ENCODE measurements at regions not wholly inside any gene's neighbourhood (a gene's known extent, or its start where the extent isn't known, plus 50 kb on each side); places are given as distances from the start of the nearest gene placed in this dataset.
"Not testable (repeated sequence)": the region's sequence is repeated elsewhere in the genome, so short reads cannot be mapped to it uniquely, and the experiment has no call there.

DNA sequence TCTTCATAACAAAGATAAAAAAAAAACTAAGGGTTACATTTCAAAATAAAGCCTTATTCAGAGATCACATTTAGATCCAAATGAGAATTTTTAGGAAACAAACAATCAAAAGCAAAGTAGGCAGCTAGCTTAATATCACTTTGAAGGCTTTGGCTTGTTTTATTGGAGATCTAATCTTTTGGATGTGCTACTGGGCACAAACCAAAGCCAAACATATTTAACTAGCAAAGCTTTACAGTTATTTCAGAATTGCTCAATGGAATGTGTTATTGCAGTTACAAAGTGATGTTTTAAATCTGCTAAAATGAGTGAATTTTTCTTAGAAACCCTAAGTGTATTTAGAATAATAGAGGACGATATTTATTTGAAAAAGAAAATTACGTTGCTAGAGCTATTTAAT, 114.7 kb upstream of the KLHL1 start:
- no peak for DNase-seq

DNA sequence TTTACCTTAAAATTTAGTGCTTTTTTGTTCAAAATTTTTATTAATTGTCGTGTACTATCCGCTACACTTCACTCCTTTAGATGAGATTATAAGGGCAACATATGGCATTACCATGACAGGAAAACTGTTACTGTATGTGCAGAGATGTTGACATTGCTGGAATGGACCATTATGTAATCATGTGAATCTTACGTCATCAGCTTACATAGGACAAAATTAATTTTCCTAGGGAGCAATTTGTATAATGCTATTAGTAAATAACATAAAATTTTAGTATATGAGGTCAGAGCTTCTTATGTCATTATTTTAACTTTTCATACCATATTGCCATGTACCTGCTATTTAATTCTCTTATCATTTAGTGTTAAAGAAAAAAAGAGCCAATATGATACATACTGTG, 110.4 kb upstream of the KLHL1 start:
- DNase-seq: no peak

DNA sequence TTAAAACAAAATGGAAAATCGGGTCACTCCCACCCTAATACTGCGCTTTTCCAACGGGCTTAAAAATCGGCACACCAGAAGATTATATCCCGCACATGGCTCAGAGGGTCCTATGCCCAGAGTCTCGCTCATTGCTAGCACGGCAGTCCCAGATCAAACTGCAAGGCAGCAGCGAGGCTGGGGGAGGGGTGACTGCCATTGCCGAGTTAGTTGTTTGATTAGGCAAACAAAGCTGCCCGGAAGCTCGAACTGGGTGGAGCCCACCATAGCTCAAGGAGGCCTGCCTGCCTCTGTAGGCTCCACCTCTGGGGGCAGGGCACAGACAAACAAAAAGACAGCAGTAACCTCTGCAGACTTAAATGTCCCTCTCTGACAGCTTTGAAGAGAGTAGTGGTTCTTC, 100.7 kb upstream of the KLHL1 start:
- DNase-seq: not testable (repeated sequence)

DNA sequence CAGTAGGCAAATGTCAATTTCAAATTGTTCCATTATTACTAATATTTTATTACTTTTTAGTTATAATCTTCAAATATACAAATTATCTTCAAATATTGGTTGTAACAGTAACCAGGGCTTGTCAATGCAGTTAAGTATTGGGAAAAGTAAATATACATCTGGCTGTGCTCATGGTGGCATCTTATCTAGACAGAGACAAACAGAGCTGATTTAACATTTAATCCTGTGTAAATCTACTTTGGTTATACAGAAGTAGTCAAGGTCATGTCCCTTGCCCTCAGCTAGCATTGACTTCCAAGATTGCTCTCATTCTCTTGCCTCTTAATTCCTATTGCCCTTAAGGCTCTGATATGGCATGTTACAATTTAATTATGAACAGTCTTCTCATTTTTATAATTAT, 98.4 kb upstream of the KLHL1 start:
- DNase-seq: no peak

DNA sequence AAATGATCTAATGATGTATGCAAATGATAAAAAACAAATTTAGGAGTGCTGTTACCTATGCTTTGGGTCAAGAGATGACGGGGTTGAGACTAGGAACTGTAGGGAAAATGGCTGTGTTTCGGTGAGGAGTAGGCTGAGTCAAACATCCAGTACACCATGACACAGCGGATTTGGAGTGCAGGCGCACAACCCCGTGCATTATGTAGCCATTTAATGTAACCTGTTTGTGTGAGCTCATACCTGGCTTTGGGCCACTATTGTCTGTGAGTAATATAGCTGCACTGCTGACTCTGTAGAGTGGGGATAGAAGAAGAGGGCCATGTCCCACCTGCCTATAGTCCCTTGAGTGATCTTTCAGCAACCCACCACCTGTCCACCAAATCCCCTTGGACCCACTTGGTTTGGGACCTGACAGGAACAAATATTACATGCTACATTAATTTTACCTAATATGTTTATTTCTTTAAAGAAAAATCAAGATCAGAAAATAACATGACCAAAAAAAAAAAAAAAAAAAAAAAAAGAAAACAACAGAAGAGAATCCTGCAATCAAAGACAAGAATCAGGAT, 95.5 kb upstream of the KLHL1 start:
- DNase-seq: no peak

DNA sequence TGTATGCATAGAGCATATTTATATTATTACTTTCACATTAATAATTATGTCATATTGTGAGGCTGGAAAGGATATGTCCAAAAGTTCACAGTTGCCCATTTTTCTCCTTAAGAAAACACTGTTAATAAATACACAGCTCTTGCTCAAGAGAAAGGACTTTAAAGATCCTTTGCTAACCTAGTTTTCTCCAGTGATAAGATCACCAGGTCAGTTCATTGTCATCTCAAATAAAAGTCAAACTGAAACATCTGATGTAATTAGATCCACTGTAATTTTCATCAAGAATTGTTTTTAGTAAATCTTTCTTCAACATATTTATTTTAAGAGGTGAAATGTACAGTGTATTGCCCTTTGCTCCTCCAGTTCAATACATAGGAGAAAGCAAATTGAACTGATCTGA, 82.8 kb upstream of the KLHL1 start:
- DNase-seq: no peak

DNA sequence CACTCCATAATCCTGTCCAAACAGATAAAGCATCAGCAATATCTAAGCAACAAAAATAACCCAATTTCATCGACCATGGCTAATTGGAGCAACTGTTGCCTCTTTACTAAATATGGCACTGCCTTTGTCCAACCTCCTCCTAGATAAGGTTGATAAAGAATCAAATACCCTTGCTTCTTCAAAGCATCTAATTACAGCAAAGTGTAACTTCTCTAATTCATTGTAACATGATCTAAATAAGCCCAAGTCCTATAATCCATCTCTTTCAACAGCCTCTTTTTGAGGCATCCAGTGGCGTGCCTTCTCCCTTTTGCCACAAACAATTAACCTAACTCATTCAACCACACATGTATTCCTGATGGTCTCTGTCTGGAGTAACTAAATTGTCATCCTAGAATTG, 81.7 kb upstream of the KLHL1 start:
- no peak for DNase-seq

DNA sequence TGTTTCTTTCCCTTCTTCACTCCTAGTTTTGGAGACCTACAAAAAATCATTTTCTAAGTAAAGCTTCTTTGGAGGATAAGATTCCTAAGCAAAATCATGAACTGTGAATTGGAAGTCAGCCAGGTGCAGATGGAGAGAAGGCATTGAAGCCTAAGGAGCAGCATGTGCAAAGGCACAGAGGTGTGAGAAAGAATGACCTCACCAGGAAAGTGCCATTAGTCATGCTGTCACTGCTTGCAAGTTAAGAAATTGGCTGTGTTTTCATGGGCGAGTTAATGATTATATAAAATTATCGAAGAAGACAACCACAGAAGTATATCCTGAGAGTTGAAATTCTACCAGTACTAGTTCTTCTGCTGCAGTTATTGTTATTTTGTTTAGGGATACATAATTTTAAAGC, 80.3 kb upstream of the KLHL1 start:
- no peak for DNase-seq

DNA sequence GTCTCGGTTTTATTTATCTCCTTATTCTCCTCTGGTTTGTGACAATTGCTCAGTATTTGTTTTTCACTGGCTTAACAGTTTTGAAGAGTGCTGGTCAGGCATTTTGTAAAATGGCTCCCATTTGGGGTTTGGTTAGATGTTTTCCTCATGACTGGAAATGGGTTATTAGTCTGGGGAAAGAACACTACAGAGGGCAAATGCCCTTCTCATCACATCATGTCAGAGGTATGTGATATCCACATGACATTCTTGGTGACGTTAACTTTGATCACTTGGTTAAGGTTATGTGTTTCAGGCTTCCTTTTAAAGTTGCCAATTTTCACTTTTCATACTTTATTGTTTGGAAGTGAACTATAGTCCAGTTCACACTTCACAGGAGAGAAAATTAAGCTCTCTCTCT, 74.8 kb upstream of the KLHL1 start:
- no peak for DNase-seq
